Stomach (tissue), 4 donors: ENCODE measurements at regions not wholly inside any gene's neighbourhood (a gene's known extent, or its start where the extent isn't known, plus 50 kb on each side); places are given as distances from the start of the nearest gene placed in this dataset.

Experiments used
- EP300 ChIP-seq: sonication (generic); formaldehyde crosslinking; IDR thresholded peaks from one replicate; pipeline ENCODE4 v1.6.1; 2017; ENCODE audit warnings: antibody characterized with exemption
- POLR2A ChIP-seq, 4 donors: fragments of 450-650 bp; IDR thresholded peaks; one replicate each; pipeline ENCODE4 v1.6.1; 2016; ENCODE audit warnings: antibody characterized with exemption in 4 of 4, control low read depth in 2 of 4, mild to moderate bottlenecking in 1 of 4, moderate library complexity in 1 of 4
- POLR2AphosphoS5 ChIP-seq, 3 donors: sonication (generic); formaldehyde crosslinking; IDR thresholded peaks; one replicate each; pipeline ENCODE4 v1.6.1; 2016; ENCODE audit warnings: antibody characterized with exemption in 3 of 3
- TF ChIP-seq, protein P1 (sequence below), 7 experiments: fragments of 450-650 bp in 4 of 7; fragments of 200-600 bp in 3 of 7; sonication (generic) in 3 of 7; IDR thresholded peaks; one replicate each; pipeline ENCODE4 v1.5.1; 2016 to 2019; ENCODE audit warnings: antibody characterized with exemption in 7 of 7, control low read depth in 2 of 7, mild to moderate bottlenecking in 1 of 7

DNA sequence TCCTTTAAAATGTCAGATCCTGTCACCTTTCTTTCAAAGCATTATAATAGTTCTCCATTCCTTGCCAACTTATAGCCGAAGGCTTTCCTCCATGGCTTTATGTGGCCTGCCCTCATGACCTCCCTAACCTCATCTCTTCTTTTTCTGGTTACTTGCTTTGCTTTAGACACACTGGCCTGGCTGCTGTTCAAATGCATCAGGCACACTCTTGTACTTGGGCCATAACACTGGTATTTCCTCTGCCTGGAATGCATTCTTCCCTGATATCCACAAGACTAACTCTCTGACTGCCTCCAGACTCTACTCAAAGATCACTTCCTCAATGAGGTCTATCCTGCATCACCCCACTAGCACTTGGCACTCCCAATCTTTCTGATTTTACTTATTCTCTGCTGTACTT is 710.3 kb downstream of the KCNA4 start:
- TF ChIP-seq, protein P1, sequence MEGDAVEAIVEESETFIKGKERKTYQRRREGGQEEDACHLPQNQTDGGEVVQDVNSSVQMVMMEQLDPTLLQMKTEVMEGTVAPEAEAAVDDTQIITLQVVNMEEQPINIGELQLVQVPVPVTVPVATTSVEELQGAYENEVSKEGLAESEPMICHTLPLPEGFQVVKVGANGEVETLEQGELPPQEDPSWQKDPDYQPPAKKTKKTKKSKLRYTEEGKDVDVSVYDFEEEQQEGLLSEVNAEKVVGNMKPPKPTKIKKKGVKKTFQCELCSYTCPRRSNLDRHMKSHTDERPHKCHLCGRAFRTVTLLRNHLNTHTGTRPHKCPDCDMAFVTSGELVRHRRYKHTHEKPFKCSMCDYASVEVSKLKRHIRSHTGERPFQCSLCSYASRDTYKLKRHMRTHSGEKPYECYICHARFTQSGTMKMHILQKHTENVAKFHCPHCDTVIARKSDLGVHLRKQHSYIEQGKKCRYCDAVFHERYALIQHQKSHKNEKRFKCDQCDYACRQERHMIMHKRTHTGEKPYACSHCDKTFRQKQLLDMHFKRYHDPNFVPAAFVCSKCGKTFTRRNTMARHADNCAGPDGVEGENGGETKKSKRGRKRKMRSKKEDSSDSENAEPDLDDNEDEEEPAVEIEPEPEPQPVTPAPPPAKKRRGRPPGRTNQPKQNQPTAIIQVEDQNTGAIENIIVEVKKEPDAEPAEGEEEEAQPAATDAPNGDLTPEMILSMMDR (IDR thresholded peaks at IDR 0.05) = no peak
- TF ChIP-seq POLR2A (IDR thresholded peaks at IDR 0.05) (no peak), POLR2AphosphoS5 (IDR thresholded peaks at IDR 0.05) (no peak), EP300 (no peak)
